A549 (cell line): ENCODE measurements at regions not wholly inside any gene's neighbourhood (a gene's known extent, or its start where the extent isn't known, plus 50 kb on each side); places are given as distances from the start of the nearest gene placed in this dataset.
A peak's percentile ranks its signal among the peaks of the same experiment; 100 is the strongest.

Experiments
- ATAC-seq, 2 experiments: fragments of 200-7000 bp in 1 of 2; fragments of >200 bp in 1 of 2; cut with Nextera tagmentation in 1 of 2; cut with Tn5 transposase in 1 of 2; 3 replicates each; pipeline versions ENCODE4 v1.8.0 to v1.9.1; 2018 to 2020; ENCODE audit warnings: mild to moderate bottlenecking in 1 of 2, moderate library complexity in 1 of 2
- CTCF ChIA-PET: fragments of 300-600 bp; sonication (Branson Sonifier 250); formaldehyde crosslinking; extraction: SDS; loops from one replicate; lab custom pipeline; 2021; ENCODE audit warnings: antibody characterized with exemption, inconsistent platforms; lab: Yijun Ruan, JAX
- POLR2A ChIA-PET: fragments of 350-600 bp; formaldehyde crosslinking; extraction: SDS; loops from one replicate; lab custom pipeline; 2021; ENCODE audit warnings: antibody characterized with exemption, inconsistent platforms; lab: Yijun Ruan, JAX
- DNase-seq, 2 experiments: peaks; one replicate each; pipeline versions ENCODE4 v3.0.0 to v3.0.0-alpha.2; 2011 to 2016; ENCODE audit warnings: low read depth in 1 of 2, low spot score in 1 of 2
- FAIRE-seq: peaks from 2 replicates; lab custom pipeline; 2011; peaks lifted over from hg19 to GRCh38; lab: Jason Lieb, UNC
- H3K27ac ChIP-seq, 2 experiments: fragments of >200 bp; sonication (Bioruptor Twin); formaldehyde crosslinking; 3 replicates each; pipeline ENCODE4 v1.5.1; 2016 to 2017
- H3K4me1 ChIP-seq: fragments of >200 bp; sonication (Bioruptor Twin); formaldehyde crosslinking; 3 replicates; pipeline ENCODE4 v1.6.1; 2016
- H3K4me2 ChIP-seq: fragments of >200 bp; sonication (Bioruptor Twin); formaldehyde crosslinking; 3 replicates; pipeline ENCODE4 v1.6.1; 2016
- H3K4me3 ChIP-seq: fragments of >200 bp; sonication (Bioruptor Twin); formaldehyde crosslinking; 3 replicates; pipeline ENCODE4 v1.5.1; 2016
- H3K9me3 ChIP-seq: fragments of >200 bp; sonication (Bioruptor Twin); formaldehyde crosslinking; 3 replicates; pipeline ENCODE4 v1.6.1; 2016
- BHLHE40 ChIP-seq: IDR thresholded peaks from 2 replicates; pipeline ENCODE4 v1.6.1; 2012; ENCODE audit warnings: low read depth, low read length, inconsistent platforms
- CEBPB ChIP-seq, 2 experiments: fragments of >200 bp in 1 of 2; sonication (Bioruptor Twin) in 1 of 2; formaldehyde crosslinking in 1 of 2; IDR thresholded peaks; 2 replicates each; pipeline ENCODE4 v1.6.1; 2012 to 2016
- CHD2 ChIP-seq: fragments of 150-350 bp; IDR thresholded peaks from 2 replicates; pipeline ENCODE4 v1.6.1; 2014; ENCODE audit warnings: low read length; ENCODE audit not compliant: partially characterized antibody
- CHD4 ChIP-seq: fragments of 200-600 bp; sonication (generic); IDR thresholded peaks from 2 replicates; pipeline ENCODE4 v1.6.1; 2016; ENCODE audit warnings: antibody characterized with exemption, mild to moderate bottlenecking, borderline replicate concordance
- E2F6 ChIP-seq: IDR thresholded peaks from 2 replicates; pipeline ENCODE4 v1.6.1; 2012; ENCODE audit warnings: low read depth, borderline replicate concordance
- EHMT2 ChIP-seq: fragments of 200-600 bp; sonication (generic); IDR thresholded peaks from 2 replicates; pipeline ENCODE4 v1.6.1; 2016; ENCODE audit warnings: antibody characterized with exemption, low read depth, mild to moderate bottlenecking, moderate library complexity
- FOSB ChIP-seq: fragments of 250-450 bp; sonication (Bioruptor Pico); IDR thresholded peaks from 2 replicates; pipeline ENCODE4 v1.5.0; 2020; ENCODE audit warnings: mild to moderate bottlenecking, moderate library complexity
- FOXS1 ChIP-seq: fragments of 250-450 bp; sonication (Bioruptor Pico); IDR thresholded peaks from 2 replicates; pipeline ENCODE4 v1.5.0; 2020; ENCODE audit warnings: mild to moderate bottlenecking, moderate library complexity
- GATA3 ChIP-seq: IDR thresholded peaks from 2 replicates; pipeline ENCODE4 v1.6.1; 2012; ENCODE audit warnings: borderline replicate concordance
- HEYL ChIP-seq: fragments of 250-450 bp; sonication (Bioruptor Pico); IDR thresholded peaks from 2 replicates; pipeline ENCODE4 v1.8.0; 2021; ENCODE audit warnings: mild to moderate bottlenecking, moderate library complexity
- HOXB13 ChIP-seq: fragments of 250-450 bp; sonication (Bioruptor Pico); IDR thresholded peaks from 2 replicates; pipeline ENCODE4 v1.5.0; 2020; ENCODE audit warnings: low read depth, mild to moderate bottlenecking, moderate library complexity
- JUN ChIP-seq, 2 experiments: fragments of >200 bp; sonication (Bioruptor Twin); formaldehyde crosslinking; IDR thresholded peaks; 2 replicates in 1 of 2; 3 replicates in 1 of 2; pipeline ENCODE4 v1.6.1; 2016 to 2017
- JUNB ChIP-seq: fragments of >200 bp; sonication (Bioruptor Twin); formaldehyde crosslinking; IDR thresholded peaks from 2 replicates; pipeline ENCODE4 v1.6.1; 2016
- KDM1A ChIP-seq: fragments of 200-600 bp; sonication (generic); IDR thresholded peaks from 2 replicates; pipeline ENCODE4 v1.6.1; 2016; ENCODE audit warnings: low read depth, mild to moderate bottlenecking
- KDM5A ChIP-seq: fragments of 200-600 bp; sonication (generic); IDR thresholded peaks from 2 replicates; pipeline ENCODE4 v1.6.1; 2016; ENCODE audit warnings: antibody characterized with exemption, mild to moderate bottlenecking
- MAFK ChIP-seq: fragments of 450-650 bp; IDR thresholded peaks from 2 replicates; pipeline ENCODE4 v1.6.1; 2014; ENCODE audit not compliant: partially characterized antibody
- NR3C1 ChIP-seq: fragments of >200 bp; sonication (Bioruptor Twin); formaldehyde crosslinking; IDR thresholded peaks from 3 replicates; pipeline ENCODE4 v1.6.1; 2017
- PBX3 ChIP-seq: IDR thresholded peaks from 2 replicates; pipeline ENCODE4 v1.6.1; 2012
- POLR2AphosphoS2 ChIP-seq: conservative IDR thresholded peaks from 2 replicates; pipeline ENCODE4 v1.6.1; 2012; ENCODE audit warnings: low read length, improper control_type of control experiment, inconsistent platforms
- RARB ChIP-seq: fragments of 250-450 bp; sonication (Bioruptor Pico); IDR thresholded peaks from 2 replicates; pipeline ENCODE4 v1.8.0; 2021; ENCODE audit warnings: mild to moderate bottlenecking, moderate library complexity
- REST ChIP-seq: fragments of 200-600 bp; sonication (generic); IDR thresholded peaks from 2 replicates; pipeline ENCODE4 v1.6.1; 2016; ENCODE audit warnings: antibody characterized with exemption, mild to moderate bottlenecking, moderate library complexity
- SREBF2 ChIP-seq: fragments of 450-650 bp; IDR thresholded peaks from 2 replicates; pipeline ENCODE4 v1.6.1; 2014; ENCODE audit warnings: mild to moderate bottlenecking, moderate library complexity
- TFCP2L1 ChIP-seq: fragments of 250-450 bp; sonication (Bioruptor Pico); IDR thresholded peaks from 2 replicates; pipeline ENCODE4 v1.5.0; 2021; ENCODE audit warnings: mild to moderate bottlenecking
- TP53 ChIP-seq: fragments of 250-450 bp; sonication (Bioruptor Pico); IDR thresholded peaks from 2 replicates; pipeline ENCODE4 v1.5.0; 2021; ENCODE audit warnings: mild to moderate bottlenecking, moderate library complexity
- ZC3H11A ChIP-seq: fragments of 450-650 bp; IDR thresholded peaks from 2 replicates; pipeline ENCODE4 v1.6.1; 2014; ENCODE audit warnings: antibody characterized with exemption, mild to moderate bottlenecking
- ZNF302 ChIP-seq: fragments of 250-450 bp; sonication (Bioruptor Pico); IDR thresholded peaks from 2 replicates; pipeline ENCODE4 v1.9.0; 2021; ENCODE audit warnings: inconsistent platforms, mild to moderate bottlenecking, moderate library complexity
- WGBS: methylation state at CpG from one replicate; pipeline ENCODE4 v1.1.6; 2017; ENCODE audit errors: missing lambda C conversion rate; 5-methylcytosine and 5-hydroxymethylcytosine counted together

- TF ChIP-seq HOXB13 (CRISPR knock-in tag) (no peak), PBX3 (no peak), FOXS1 (no peak), BHLHE40 (no peak), HEYL (CRISPR knock-in tag) (no peak), ZNF302 (CRISPR knock-in tag) (no peak), RARB (CRISPR knock-in tag) (no peak)
Observed at GRCh38 chr20:5670874-5671273, 60.1 kb upstream of the GPCPD1 start.

GRCh38 chr20:5670036-5670536, 59.3 kb upstream of the GPCPD1 start:
- peak; percentile 89 for FAIRE-seq
- Histone ChIP-seq H3K4me2 (no peak overlapping the region), H3K4me3 (no peak overlapping the region), H3K27ac (peak overlapping the region in 1 of 2 experiments; percentile 45; a peak in 3 of 6 replicates), H3K9me3 (no peaks in the 10 kb centered on the region), H3K4me1 (peaks cover 13% of the 10 kb centered on the region)
- no peak for ATAC-seq
- POLR2A ChIA-PET, result no interaction called here
- TF ChIP-seq SREBF2 (no peak), TFCP2L1 (CRISPR knock-in tag) (no peak), CHD4 (no peak), CEBPB (IDR thresholded peaks at IDR 0.05) (no peak), JUN (IDR thresholded peaks at IDR 0.05) (no peak), MAFK (peak; percentile 59)
- WGBS, result 81% methylated on average over 6 of the region's 6 CpGs
- CTCF ChIA-PET, result interaction anchor here (0.6 to 1.6 kb wide), 6 partner anchors 11 to 147 kb away, joined by 3 to 5 read pairs (median 3); no protein-coding TSS in a partner anchor
- no peak for DNase-seq

More at GRCh38 chr20:5670874-5671273, 60.1 kb upstream of the GPCPD1 start:
- no peak overlapping the region for H3K4me3 ChIP-seq
- peaks cover 16% of the 10 kb centered on the region for H3K4me1 ChIP-seq
- peak overlapping the region; percentile 37 to 69; a peak in 5 of 6 replicates for H3K27ac ChIP-seq
- 89% methylated on average over 2 of the region's 2 CpGs for WGBS
- DNase-seq (no peak), ATAC-seq (peak in 1 of 2 experiments; percentile 31; a peak in 2 of 6 replicates), FAIRE-seq (no peak)
- CTCF ChIA-PET, result interaction anchor here (1.1 to 1.6 kb wide), 3 partner anchors 11 to 114 kb away, joined by 3 to 5 read pairs (median 3); no protein-coding TSS in a partner anchor
- POLR2A ChIA-PET, result no interaction called here
- no peaks in the 10 kb centered on the region for H3K9me3 ChIP-seq
- no peak overlapping the region for H3K4me2 ChIP-seq

GRCh38 chr20:5668529-5668868, 57.7 kb upstream of the GPCPD1 start:
- ATAC-seq, result no peak
- no peak overlapping the region for H3K4me3 ChIP-seq
- peak overlapping the region in 1 of 2 experiments; percentile 14; a peak in 1 of 6 replicates for H3K27ac ChIP-seq
- no peak for FAIRE-seq
- H3K9me3 ChIP-seq, result no peaks in the 10 kb centered on the region
- peaks cover 6% of the 10 kb centered on the region; the same call in 2 of the 3 replicates for H3K4me1 ChIP-seq
- DNase-seq, result no peak
- no peak for TF ChIP-seq HOXB13 (CRISPR knock-in tag)
- no peak for TF ChIP-seq JUNB
- no peak for TF ChIP-seq POLR2AphosphoS2
- no peak for TF ChIP-seq KDM1A
- no peak for TF ChIP-seq KDM5A
- TF ChIP-seq EHMT2, result no peak
- no peak for TF ChIP-seq JUN (IDR thresholded peaks at IDR 0.05)
- no peak for TF ChIP-seq ZC3H11A
- TF ChIP-seq NR3C1, result no peak
- TF ChIP-seq CEBPB (IDR thresholded peaks at IDR 0.05), result no peak
- no peak for TF ChIP-seq E2F6
- no peak for TF ChIP-seq FOXS1
- TF ChIP-seq FOSB (CRISPR knock-in tag), result no peak
- no peak for TF ChIP-seq GATA3
- no peak for TF ChIP-seq CHD2
- TF ChIP-seq REST, result no peak
- TF ChIP-seq TP53, result no peak
- WGBS, result 94% methylated on average over 5 of the region's 5 CpGs
- no peak overlapping the region for H3K4me2 ChIP-seq
- CTCF ChIA-PET, result interaction anchor here (0.9 kb wide), 1 partner anchor 20 kb away, joined by 6 read pairs; no protein-coding TSS in a partner anchor
- POLR2A ChIA-PET, result no interaction called here
